Common myeloid progenitor, CD34-positive (primary cell): ENCODE measurements at regions not wholly inside any gene's neighbourhood (a gene's known extent, or its start where the extent isn't known, plus 50 kb on each side); places are given as distances from the start of the nearest gene placed in this dataset.

Experiments used
- CTCF ChIA-PET: fragments of 350-600 bp; sonication (Branson Sonifier 250); formaldehyde crosslinking; loops from one replicate; lab custom pipeline; 2021; ENCODE audit warnings: antibody characterized with exemption; lab: Charles Lee
- POLR2A ChIA-PET: fragments of 350-600 bp; sonication (Branson Sonifier 250); formaldehyde crosslinking; loops from one replicate; lab custom pipeline; 2021; ENCODE audit warnings: antibody characterized with exemption; lab: Charles Lee
- DNase-seq, 3 donors: peaks; one replicate each; pipeline versions ENCODE4 v3.0.0 to v3.0.0-alpha.2; 2013
- H3K27ac ChIP-seq, 2 experiments: 1 replicate in 1 of 2; 2 replicates in 1 of 2; pipeline ENCODE4 v1.7.0; 2013; ENCODE audit warnings: inconsistent platforms in 2 of 2, low read length in 2 of 2, mild to moderate bottlenecking in 2 of 2, low read depth in 1 of 2, moderate library complexity in 1 of 2; ENCODE audit not compliant: severe bottlenecking in 2 of 2, insufficient read depth in 1 of 2, poor library complexity in 1 of 2
- H3K27me3 ChIP-seq, 5 experiments: replicated peaks in 2 of 5; 1 replicate in 3 of 5; 2 replicates in 2 of 5; pipeline versions ENCODE4 v1.6.1 to v1.7.0; 2013; ENCODE audit warnings: low read length in 4 of 5, mild to moderate bottlenecking in 2 of 5, moderate library complexity in 2 of 5, inconsistent platforms in 1 of 5; ENCODE audit not compliant: insufficient read depth in 5 of 5, control insufficient read depth in 4 of 5
- H3K36me3 ChIP-seq, 4 experiments: 1 replicate in 2 of 4; 2 replicates in 2 of 4; pipeline versions ENCODE4 v1.6.1 to v1.7.0; 2013; ENCODE audit warnings: low read length in 3 of 4, control low read depth in 1 of 4, mild to moderate bottlenecking in 1 of 4; ENCODE audit not compliant: control insufficient read depth in 4 of 4, insufficient read depth in 4 of 4
- H3K4me1 ChIP-seq, 4 experiments: 1 replicate in 3 of 4; 2 replicates in 1 of 4; pipeline versions ENCODE4 v1.6.1 to v1.7.1; 2013; ENCODE audit warnings: low read length in 3 of 4, mild to moderate bottlenecking in 3 of 4, control low read depth in 1 of 4, inconsistent platforms in 1 of 4, moderate library complexity in 1 of 4; ENCODE audit not compliant: control insufficient read depth in 4 of 4, insufficient read depth in 4 of 4; ENCODE audit errors: control extremely low read depth in 1 of 4
- H3K4me3 ChIP-seq, 7 experiments: 1 replicate in 4 of 7; 2 replicates in 3 of 7; pipeline versions ENCODE4 v1.5.1 to v1.7.0; 2013; ENCODE audit warnings: mild to moderate bottlenecking in 7 of 7, low read length in 6 of 7, moderate library complexity in 6 of 7, inconsistent platforms in 2 of 7, low read depth in 2 of 7, control low read depth in 1 of 7; ENCODE audit not compliant: insufficient read depth in 4 of 7, control insufficient read depth in 1 of 7; ENCODE audit errors: extremely low read depth in 1 of 7
- H3K9me3 ChIP-seq, 5 experiments: 1 replicate in 4 of 5; 2 replicates in 1 of 5; pipeline versions ENCODE4 v1.6.1 to v1.7.1; 2013; ENCODE audit warnings: low read length in 4 of 5, mild to moderate bottlenecking in 2 of 5, inconsistent platforms in 1 of 5, low read depth in 1 of 5, moderate library complexity in 1 of 5; ENCODE audit not compliant: control insufficient read depth in 4 of 5, insufficient read depth in 2 of 5; ENCODE audit errors: control extremely low read depth in 1 of 5
- WGBS: methylation state at CpG from one replicate; pipeline ENCODE4 v1.1.5; 2013; ENCODE audit not compliant: insufficient coverage; 5-methylcytosine and 5-hydroxymethylcytosine counted together

GRCh38 chr15:25051399-25052154 is 96.8 kb downstream of the SNRPN start:
- Histone ChIP-seq H3K4me3 (no peak overlapping the region), H3K27me3 (no peaks in the 10 kb centered on the region), H3K27ac (no peak overlapping the region), H3K4me1 (no peaks in the 10 kb centered on the region), H3K36me3 (peaks cover 11 to 77% (median 37%) of the 10 kb centered on the region in 4 experiments), H3K9me3 (peaks cover 12 to 94% (median 75%) of the 10 kb centered on the region in 5 experiments)
- ChIA-PET POLR2A (no interaction called here), CTCF (interaction anchor here (1.2 kb wide), 1 partner anchor 16 kb away, joined by 3 read pairs; no protein-coding TSS in a partner anchor)
- no peak for DNase-seq
- WGBS: 86% methylated on average over 8 of the region's 13 CpGs

- Histone ChIP-seq H3K27ac (no peak overlapping the region), H3K9me3 (peaks cover 10 to 94% (median 77%) of the 10 kb centered on the region in 5 experiments), H3K36me3 (peaks cover 11 to 78% (median 39%) of the 10 kb centered on the region in 4 experiments), H3K4me1 (no peaks in the 10 kb centered on the region), H3K4me3 (no peak overlapping the region), H3K27me3 (no peaks in the 10 kb centered on the region)
- WGBS: 93% methylated on average over 14 of the region's 14 CpGs
- ChIA-PET POLR2A (no interaction called here), CTCF (interaction anchor here (1.2 kb wide), 1 partner anchor 16 kb away, joined by 3 read pairs; no protein-coding TSS in a partner anchor)
- no peak for DNase-seq
Measured at GRCh38 chr15:25052191-25052999, 97.6 kb downstream of the SNRPN start.

GRCh38 chr15:25053000-25053815 is 98.4 kb downstream of the SNRPN start:
- CTCF ChIA-PET: no interaction called here
- POLR2A ChIA-PET: no interaction called here
- WGBS: 93% methylated on average over 15 of the region's 20 CpGs

GRCh38 chr15:25054329-25054728 is 99.5 kb downstream of the SNRPN start:
- H3K27ac ChIP-seq: no peak overlapping the region
- ChIA-PET CTCF (no interaction called here), POLR2A (no interaction called here)
- H3K36me3 ChIP-seq: peaks cover 14 to 92% (median 54%) of the 10 kb centered on the region in 4 experiments
- H3K4me1 ChIP-seq: no peaks in the 10 kb centered on the region
- WGBS: 92% methylated on average over 2 of the region's 8 CpGs
- H3K27me3 ChIP-seq: no peaks in the 10 kb centered on the region
- no peak overlapping the region for H3K4me3 ChIP-seq
- DNase-seq: no peak
- H3K9me3 ChIP-seq: peaks cover 7 to 99% (median 92%) of the 10 kb centered on the region in 5 experiments

More at GRCh38 chr15:25053000-25053815, 98.4 kb downstream of the SNRPN start:
- no peak for DNase-seq
- Histone ChIP-seq H3K9me3 (peaks cover 10 to 94% (median 84%) of the 10 kb centered on the region in 5 experiments), H3K27me3 (no peaks in the 10 kb centered on the region), H3K4me3 (peak overlapping the region in 1 of 7 experiments; percentile 14), H3K36me3 (peaks cover 11 to 83% (median 46%) of the 10 kb centered on the region in 4 experiments), H3K4me1 (no peaks in the 10 kb centered on the region), H3K27ac (no peak overlapping the region)

- DNase-seq: no peak
- Histone ChIP-seq H3K9me3 (peaks cover 3 to 100% (median 98%) of the 10 kb centered on the region in 5 experiments), H3K27me3 (no peaks in the 10 kb centered on the region), H3K27ac (no peak overlapping the region), H3K4me3 (no peak overlapping the region), H3K4me1 (no peaks in the 10 kb centered on the region), H3K36me3 (peaks cover 17 to 97% (median 60%) of the 10 kb centered on the region in 4 experiments)
- ChIA-PET CTCF (no interaction called here), POLR2A (no interaction called here)
- 87% methylated on average over 9 of the region's 9 CpGs for WGBS
Measured at GRCh38 chr15:25054943-25055342, 100.2 kb downstream of the SNRPN start.

- Histone ChIP-seq H3K9me3 (peaks cover 0 to 100% (median 97%) of the 10 kb centered on the region in 5 experiments), H3K4me1 (no peaks in the 10 kb centered on the region), H3K4me3 (no peak overlapping the region), H3K27me3 (no peaks in the 10 kb centered on the region), H3K36me3 (peaks cover 14 to 97% (median 63%) of the 10 kb centered on the region in 4 experiments), H3K27ac (no peak overlapping the region)
- DNase-seq: no peak
- ChIA-PET CTCF (no interaction called here), POLR2A (no interaction called here)
- WGBS: 98% methylated on average over 6 of the region's 9 CpGs
Measured at GRCh38 chr15:25055356-25056068, 100.7 kb downstream of the SNRPN start.
